IPS-NIHi7 (cell line): ENCODE measurements at regions not wholly inside any gene's neighbourhood (a gene's known extent, or its start where the extent isn't known, plus 50 kb on each side); places are given as distances from the start of the nearest gene placed in this dataset.

Experiments used
- DNase-seq: peaks from one replicate; pipeline ENCODE4 v3.0.0; 2012; ENCODE audit warnings: mixed read lengths; ENCODE audit errors: extremely low spot score

- peak; percentile 22 for DNase-seq
These were observed 733.0 kb upstream of the KIRREL3 start for GRCh38 chr11:127733552-127733951.

GRCh38 chr11:127726367-127726766 lies 725.8 kb upstream of the KIRREL3 start:
- DNase-seq, result no peak

DNA sequence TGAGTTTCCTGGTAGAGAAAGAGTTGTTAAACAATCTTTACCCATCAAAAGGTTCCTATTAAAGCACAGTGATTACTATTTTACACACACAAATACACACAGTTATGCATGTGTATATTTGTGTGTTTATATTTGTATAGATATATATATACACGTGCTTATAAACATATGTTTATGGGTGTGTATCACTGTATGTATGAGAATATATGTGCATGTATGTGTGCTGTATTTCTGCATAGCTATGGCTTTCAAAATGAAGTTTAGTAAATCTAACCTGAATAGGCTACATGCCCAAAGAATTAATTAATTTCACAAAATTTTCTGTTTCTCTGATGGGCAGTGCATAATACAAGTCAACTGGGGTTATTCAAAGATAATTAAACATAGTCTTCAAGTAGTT lies 723.1 kb upstream of the KIRREL3 start:
- DNase-seq, result no peak

- no peak for DNase-seq
These were observed 712.7 kb upstream of the KIRREL3 start for GRCh38 chr11:127713226-127713625.

DNA sequence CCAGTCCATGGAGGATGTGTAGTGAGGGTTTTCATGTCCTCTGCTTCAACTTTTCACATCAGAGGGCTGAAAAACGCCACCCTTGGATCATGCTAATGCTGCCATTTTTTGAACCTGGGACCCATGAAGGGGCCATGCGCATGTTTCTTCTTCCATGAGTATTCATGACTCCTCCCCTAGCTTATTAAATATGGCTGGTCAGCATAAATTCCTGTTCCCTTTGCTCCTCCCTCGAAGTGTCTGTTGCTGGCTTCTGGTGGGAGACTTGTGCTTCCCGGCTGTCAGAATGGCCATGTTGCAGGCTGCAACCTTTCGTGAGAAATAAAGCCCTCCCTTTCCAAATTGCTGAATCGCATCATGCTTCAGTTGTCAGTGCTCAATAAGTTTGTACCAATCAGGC lies 711.2 kb upstream of the KIRREL3 start:
- DNase-seq, result no peak

DNA sequence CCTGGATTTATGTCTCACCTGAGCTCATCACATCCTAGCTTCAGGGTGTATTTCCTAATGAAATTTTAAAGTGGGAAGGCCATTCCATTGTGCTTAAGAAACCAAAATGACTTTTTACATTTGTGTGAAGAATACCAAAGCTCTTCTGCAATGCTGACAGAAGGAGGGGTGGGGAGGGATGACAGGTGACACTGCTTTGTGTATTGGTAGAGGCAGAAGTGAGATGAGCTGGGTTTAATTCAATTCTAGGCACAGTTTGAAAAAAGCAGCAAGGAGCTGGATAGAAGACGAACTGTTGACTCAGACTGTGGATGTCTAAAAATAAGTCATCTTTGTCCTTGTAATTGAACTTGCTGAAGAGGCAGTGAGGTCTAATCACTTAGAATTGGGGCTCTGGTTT lies 710.3 kb upstream of the KIRREL3 start:
- DNase-seq, result no peak

DNA sequence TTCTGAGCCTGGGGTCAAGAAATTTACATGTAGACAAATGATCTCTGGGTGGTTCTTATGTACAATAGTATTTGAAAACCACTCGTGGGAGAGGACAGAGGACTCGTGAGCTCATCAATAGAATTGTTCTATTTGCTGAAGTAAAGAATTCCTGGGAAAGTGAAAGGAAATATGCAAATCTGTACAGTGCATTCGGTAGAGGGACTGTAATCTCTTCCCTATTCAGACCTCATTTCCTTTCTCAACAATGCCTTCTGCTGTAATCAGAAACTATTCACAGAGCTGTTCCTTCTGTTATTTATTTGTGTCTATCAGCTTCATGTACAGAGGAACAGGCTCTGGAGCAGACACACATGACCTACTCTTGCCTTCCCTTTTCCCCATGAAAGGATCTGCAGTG lies 709.4 kb upstream of the KIRREL3 start:
- DNase-seq, result no peak

- DNase-seq, result no peak
These were observed 693.1 kb upstream of the KIRREL3 start for GRCh38 chr11:127693686-127694085.

GRCh38 chr11:127683321-127683720 lies 682.8 kb upstream of the KIRREL3 start:
- no peak for DNase-seq

- no peak for DNase-seq
These were observed 679.4 kb upstream of the KIRREL3 start for GRCh38 chr11:127679816-127680545.

DNA sequence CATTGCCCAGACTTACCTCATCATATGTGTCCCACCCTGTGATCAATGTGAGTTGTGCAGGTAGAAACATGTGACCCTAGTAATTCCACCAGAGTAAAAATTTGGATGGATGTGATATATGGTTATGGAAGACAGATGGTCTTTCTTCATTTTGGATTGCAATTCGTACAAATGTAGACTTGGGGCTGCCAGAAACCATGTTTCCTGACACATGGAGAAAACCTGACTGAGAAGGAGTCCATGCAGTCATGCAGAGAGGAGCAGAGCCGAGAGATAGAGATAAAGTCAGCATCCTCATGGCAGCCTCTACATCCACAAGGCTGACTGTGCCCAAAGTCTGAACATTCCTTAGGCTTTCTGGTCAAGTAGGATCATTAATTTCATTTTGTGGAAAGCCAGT lies 678.1 kb upstream of the KIRREL3 start:
- DNase-seq, result no peak

GRCh38 chr11:127677660-127678425 lies 677.3 kb upstream of the KIRREL3 start:
- DNase-seq, result no peak

GRCh38 chr11:127675581-127675980 lies 675.0 kb upstream of the KIRREL3 start:
- no peak for DNase-seq

DNA sequence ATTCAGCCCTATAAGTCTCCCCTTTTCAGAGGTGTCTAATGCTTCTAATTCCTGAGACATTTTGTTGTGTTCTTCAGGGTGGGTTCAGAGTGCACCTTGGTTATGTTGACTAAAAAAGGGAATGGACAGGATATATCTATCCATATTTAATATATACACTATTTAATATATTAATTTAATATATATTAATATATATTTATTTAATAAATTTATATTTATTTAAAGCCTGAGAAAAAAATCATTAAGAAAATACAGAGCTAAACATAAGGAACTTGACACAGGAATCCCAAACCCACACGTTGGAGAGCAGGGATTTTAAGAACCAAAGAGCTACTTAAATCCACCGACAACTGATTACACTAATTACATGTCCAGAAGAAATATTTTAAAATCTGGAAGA lies 674.2 kb upstream of the KIRREL3 start:
- no peak for DNase-seq

GRCh38 chr11:127670374-127671119 lies 670.0 kb upstream of the KIRREL3 start:
- DNase-seq, result no peak

- no peak for DNase-seq
These were observed 655.7 kb upstream of the KIRREL3 start for GRCh38 chr11:127656116-127656836.

GRCh38 chr11:127653076-127653475 lies 652.5 kb upstream of the KIRREL3 start:
- DNase-seq, result no peak

GRCh38 chr11:127651888-127652221 lies 651.3 kb upstream of the KIRREL3 start:
- no peak for DNase-seq

DNA sequence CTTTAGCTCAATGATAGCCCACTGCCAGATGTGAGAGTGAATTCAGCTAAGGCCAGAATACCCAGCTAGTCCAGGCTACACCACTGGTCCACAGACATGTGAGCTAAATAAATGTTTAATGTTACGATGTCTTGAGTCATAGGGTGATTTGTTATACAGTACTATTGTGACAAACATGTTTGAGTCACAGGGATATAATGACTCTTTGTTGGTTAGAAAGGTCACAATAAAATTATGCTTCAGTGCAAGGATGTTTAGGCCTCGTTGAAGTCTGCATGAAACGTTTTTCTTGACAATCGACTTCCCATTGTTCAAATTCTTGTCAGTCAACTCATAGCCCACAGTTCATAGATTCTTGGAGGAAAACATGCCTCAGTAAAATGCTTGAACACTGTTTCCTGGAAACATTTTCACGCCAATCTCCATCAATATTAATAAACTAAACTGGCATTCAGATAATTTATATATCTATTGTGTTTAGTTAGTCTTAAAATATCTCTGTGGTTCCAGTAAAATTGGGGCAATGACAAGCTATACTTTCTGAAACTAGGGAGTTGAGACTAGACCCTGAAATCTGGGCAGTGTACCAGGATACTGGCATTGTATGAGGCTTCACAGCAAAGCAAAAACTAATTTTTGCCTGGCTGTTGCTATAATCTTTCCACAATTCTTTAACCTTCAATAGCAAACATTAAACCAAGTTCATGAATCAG lies 650.8 kb upstream of the KIRREL3 start:
- no peak for DNase-seq

DNA sequence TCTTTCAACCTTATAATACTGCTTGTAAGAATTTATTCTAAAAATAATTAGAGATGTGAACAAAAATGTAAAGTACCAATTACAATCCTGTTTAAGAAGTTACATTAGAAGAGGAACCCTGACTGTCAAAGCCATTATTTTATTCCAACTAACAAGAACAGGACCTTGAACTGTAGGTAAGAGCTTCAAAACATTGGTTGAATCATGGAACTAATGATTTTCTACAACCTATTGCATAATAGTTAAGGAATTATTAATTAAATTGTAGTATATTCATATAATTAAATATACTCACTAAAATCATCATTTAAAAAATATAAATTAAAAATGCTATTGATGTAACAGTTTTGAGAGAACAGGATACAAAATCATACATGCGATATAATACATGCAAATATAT lies 649.4 kb upstream of the KIRREL3 start:
- DNase-seq, result no peak

GRCh38 chr11:127649071-127649470 lies 648.5 kb upstream of the KIRREL3 start:
- no peak for DNase-seq
